HG03442 (cell line): ENCODE measurements at regions not wholly inside any gene's neighbourhood (a gene's known extent, or its start where the extent isn't known, plus 50 kb on each side); places are given as distances from the start of the nearest gene placed in this dataset.

Experiments
- ATAC-seq: cut with Tn5 transposase; IDR thresholded peaks from one replicate; pipeline ENCODE4 v1.9.1; 2021; ENCODE audit warnings: mild to moderate bottlenecking, moderate library complexity; ENCODE audit not compliant: unreplicated experiment

GRCh38 chr10:33569702-33570101 lies 235.2 kb upstream of the NRP1 start:
- ATAC-seq = no peak

GRCh38 chr10:33566426-33566825 lies 232.0 kb upstream of the NRP1 start:
- ATAC-seq = no peak

GRCh38 chr10:33566001-33566400 lies 231.5 kb upstream of the NRP1 start:
- no peak for ATAC-seq

GRCh38 chr10:33565231-33565630 lies 230.8 kb upstream of the NRP1 start:
- ATAC-seq = no peak

- peak; percentile 60 for ATAC-seq
These were observed 224.6 kb upstream of the NRP1 start for GRCh38 chr10:33559105-33559504.

GRCh38 chr10:33557313-33557712 lies 222.8 kb upstream of the NRP1 start:
- ATAC-seq = peak; percentile 58

GRCh38 chr10:33556620-33557019 lies 222.2 kb upstream of the NRP1 start:
- ATAC-seq = no peak

GRCh38 chr10:33556103-33556502 lies 221.6 kb upstream of the NRP1 start:
- ATAC-seq = no peak

- no peak for ATAC-seq
These were observed 219.5 kb upstream of the NRP1 start for GRCh38 chr10:33553748-33554571.

GRCh38 chr10:33552290-33552689 lies 217.8 kb upstream of the NRP1 start:
- no peak for ATAC-seq

- ATAC-seq = no peak
These were observed 216.3 kb upstream of the NRP1 start for GRCh38 chr10:33550811-33551210.

GRCh38 chr10:33547976-33548375 lies 213.5 kb upstream of the NRP1 start:
- ATAC-seq = no peak

GRCh38 chr10:33546031-33546430 lies 211.6 kb upstream of the NRP1 start:
- no peak for ATAC-seq

GRCh38 chr10:33542752-33543505 lies 208.5 kb upstream of the NRP1 start:
- no peak for ATAC-seq

GRCh38 chr10:33539116-33539515 lies 204.6 kb upstream of the NRP1 start:
- ATAC-seq = no peak

GRCh38 chr10:33537066-33537465 lies 202.6 kb upstream of the NRP1 start:
- no peak for ATAC-seq

- no peak for ATAC-seq
These were observed 202.0 kb upstream of the NRP1 start for GRCh38 chr10:33536508-33536907.

- ATAC-seq = no peak
These were observed 201.4 kb upstream of the NRP1 start for GRCh38 chr10:33535866-33536265.

- no peak for ATAC-seq
These were observed 199.9 kb upstream of the NRP1 start for GRCh38 chr10:33534416-33534815.

- ATAC-seq = no peak
These were observed 199.1 kb upstream of the NRP1 start for GRCh38 chr10:33533612-33534011.

- ATAC-seq = no peak
These were observed 198.4 kb upstream of the NRP1 start for GRCh38 chr10:33532901-33533300.

- no peak for ATAC-seq
These were observed 194.8 kb upstream of the NRP1 start for GRCh38 chr10:33529234-33529633.
